Activated naive CD4-positive, alpha-beta T cell treated with anti-CD3 and anti-CD28 coated beads, Interleukin-2, amount 50 U/mL, for 16 hours (primary cell): ENCODE measurements at regions not wholly inside any gene's neighbourhood (a gene's known extent, or its start where the extent isn't known, plus 50 kb on each side); places are given as distances from the start of the nearest gene placed in this dataset.

ENCODE experiments used
- DNase-seq: peaks from one replicate; pipeline ENCODE4 v3.0.0-alpha.2; 2020

GRCh38 chr20:22307409-22307808, 277.0 kb downstream of the FOXA2 start:
- DNase-seq, result no peak

- DNase-seq, result no peak
Observed at GRCh38 chr20:22305381-22305780, 279.0 kb downstream of the FOXA2 start.

- no peak for DNase-seq
Observed at GRCh38 chr20:22303523-22303922, 280.8 kb downstream of the FOXA2 start.

GRCh38 chr20:22302039-22302438, 282.3 kb downstream of the FOXA2 start:
- no peak for DNase-seq

GRCh38 chr20:22293886-22294285, 290.5 kb downstream of the FOXA2 start:
- no peak for DNase-seq

GRCh38 chr20:22289442-22289841, 294.9 kb downstream of the FOXA2 start:
- no peak for DNase-seq

GRCh38 chr20:22288957-22289356, 295.4 kb downstream of the FOXA2 start:
- DNase-seq, result no peak

- no peak for DNase-seq
Observed at GRCh38 chr20:22288156-22288555, 296.2 kb downstream of the FOXA2 start.

GRCh38 chr20:22285555-22285954, 298.8 kb downstream of the FOXA2 start:
- no peak for DNase-seq

- no peak for DNase-seq
Observed at GRCh38 chr20:22282696-22283095, 301.7 kb downstream of the FOXA2 start.

GRCh38 chr20:22274330-22274729, 310.0 kb downstream of the FOXA2 start:
- no peak for DNase-seq

- DNase-seq, result no peak
Observed at GRCh38 chr20:22268675-22269074, 315.7 kb downstream of the FOXA2 start.

GRCh38 chr20:22264917-22265316, 319.5 kb downstream of the FOXA2 start:
- DNase-seq, result no peak

- DNase-seq, result no peak
Observed at GRCh38 chr20:22260506-22260905, 323.9 kb downstream of the FOXA2 start.

- DNase-seq, result no peak
Observed at GRCh38 chr20:22257912-22258311, 326.5 kb downstream of the FOXA2 start.

- DNase-seq, result no peak
Observed at GRCh38 chr20:22248051-22248667, 336.2 kb downstream of the FOXA2 start.

- no peak for DNase-seq
Observed at GRCh38 chr20:22245139-22245538, 339.2 kb downstream of the FOXA2 start.

GRCh38 chr20:22243067-22243466, 341.3 kb downstream of the FOXA2 start:
- no peak for DNase-seq

- no peak for DNase-seq
Observed at GRCh38 chr20:22241609-22242008, 342.8 kb downstream of the FOXA2 start.

GRCh38 chr20:22232923-22233322, 351.4 kb downstream of the FOXA2 start:
- no peak for DNase-seq

- no peak for DNase-seq
Observed at GRCh38 chr20:22232473-22232872, 351.9 kb downstream of the FOXA2 start.

- no peak for DNase-seq
Observed at GRCh38 chr20:22226849-22227700, 357.3 kb downstream of the FOXA2 start.

- no peak for DNase-seq
Observed at GRCh38 chr20:22223236-22223635, 361.1 kb downstream of the FOXA2 start.

GRCh38 chr20:22217712-22218352, 366.5 kb downstream of the FOXA2 start:
- no peak for DNase-seq
